Cortex of kidney (tissue), 1 donor: ENCODE measurements at regions not wholly inside any gene's neighbourhood (a gene's known extent, or its start where the extent isn't known, plus 50 kb on each side); places are given as distances from the start of the nearest gene placed in this dataset.

Experiments used
- DNase-seq: peaks from one replicate; lab custom pipeline; 2025; lab: John Stamatoyannopoulos, UW

DNA sequence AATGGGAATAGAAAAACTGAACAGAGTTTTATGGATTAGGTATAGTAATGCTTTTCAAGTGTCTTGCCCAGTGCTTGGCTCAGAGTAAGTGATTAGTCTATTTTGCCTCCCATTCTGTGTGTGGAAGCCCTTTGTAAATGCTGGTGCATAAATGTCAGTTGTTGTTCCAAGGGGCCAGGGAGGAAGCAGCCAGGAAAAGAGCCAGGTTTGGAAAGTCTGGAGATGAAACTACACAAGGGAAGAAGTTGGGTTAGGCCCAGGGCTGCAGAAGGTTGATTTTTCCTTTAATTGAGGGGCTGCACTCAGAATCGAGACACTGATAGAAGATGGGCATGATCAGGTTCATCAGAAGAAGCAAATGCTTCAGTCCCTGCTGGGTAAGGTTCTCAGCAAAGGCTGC lies 484.0 kb downstream of the OLFM4 start:
- no peak for DNase-seq

DNA sequence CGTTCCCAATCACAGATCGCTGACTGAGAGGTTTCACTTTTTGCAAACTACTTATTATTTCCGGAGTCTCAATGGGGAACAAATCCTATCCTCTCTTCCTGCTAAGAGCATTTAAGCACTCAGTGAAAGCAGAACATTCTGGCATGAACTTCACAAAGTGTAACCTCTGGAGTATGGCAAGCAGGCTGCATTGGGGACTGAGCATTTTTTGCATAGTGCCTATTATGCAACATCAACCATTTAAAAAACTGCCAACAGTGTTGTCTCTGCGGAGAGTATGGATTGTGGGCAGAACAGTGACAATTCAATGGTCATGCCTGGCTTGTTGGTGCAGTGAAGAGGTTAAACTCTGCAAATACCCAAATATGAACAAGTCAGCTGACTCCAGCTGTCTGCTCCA lies 484.6 kb downstream of the OLFM4 start:
- no peak for DNase-seq

DNA sequence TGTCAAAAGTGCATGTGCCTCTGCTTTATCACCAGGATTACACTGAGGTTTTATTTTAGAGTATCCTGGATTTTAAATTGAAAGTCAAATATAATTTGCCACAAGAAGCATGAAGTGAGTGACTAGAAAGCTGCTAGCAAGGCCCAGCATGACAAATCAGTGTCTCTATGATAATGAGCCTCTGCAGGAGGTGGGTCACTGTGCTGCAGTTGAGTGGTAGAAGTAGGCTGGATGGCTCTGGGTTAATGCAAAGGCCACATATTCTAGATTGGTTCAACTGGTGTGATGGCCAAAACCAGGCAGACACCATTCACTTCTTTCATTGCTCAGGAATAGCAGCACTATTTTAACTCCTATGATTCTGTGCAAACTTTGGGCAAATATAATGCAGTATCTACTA lies 491.5 kb downstream of the OLFM4 start:
- DNase-seq, result no peak

DNA sequence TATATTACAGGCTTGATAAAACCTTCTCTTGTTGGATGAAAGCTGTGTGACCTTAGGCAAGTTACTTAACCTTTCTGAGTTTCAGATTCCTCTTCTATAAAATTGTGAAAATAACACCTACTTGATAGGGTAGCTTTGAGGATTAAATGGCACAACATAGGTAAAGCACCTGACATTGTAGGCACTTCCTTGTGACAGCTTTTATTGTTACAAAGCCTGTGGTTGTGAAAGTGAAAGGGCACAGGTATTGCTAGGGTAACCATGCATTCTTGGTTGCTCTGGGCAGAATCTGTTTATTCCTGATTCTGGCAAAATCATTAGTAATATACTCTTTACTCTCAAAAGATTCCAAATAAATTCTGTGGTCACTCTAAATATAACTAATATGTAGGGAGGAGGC lies 493.4 kb downstream of the OLFM4 start:
- DNase-seq, result no peak

DNA sequence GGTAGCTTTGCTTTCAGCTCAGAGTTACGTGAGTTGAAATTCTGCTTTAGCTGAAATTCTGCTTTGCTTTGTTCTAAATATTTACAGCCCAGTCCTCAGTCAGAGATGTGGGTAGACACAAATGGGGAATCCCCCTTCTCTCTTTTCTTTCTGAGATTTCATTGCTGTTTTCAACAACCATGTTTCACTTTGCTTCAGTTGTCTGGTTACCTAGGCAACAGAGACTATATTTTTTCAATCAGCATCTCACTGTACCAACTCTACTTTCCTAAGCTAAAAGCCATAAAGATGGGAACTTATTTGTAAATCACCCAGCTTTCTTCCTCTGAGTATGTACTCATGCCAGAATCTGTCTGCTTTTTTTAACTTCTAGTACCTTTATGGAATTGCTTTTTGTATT lies 509.0 kb downstream of the OLFM4 start:
- no peak for DNase-seq

DNA sequence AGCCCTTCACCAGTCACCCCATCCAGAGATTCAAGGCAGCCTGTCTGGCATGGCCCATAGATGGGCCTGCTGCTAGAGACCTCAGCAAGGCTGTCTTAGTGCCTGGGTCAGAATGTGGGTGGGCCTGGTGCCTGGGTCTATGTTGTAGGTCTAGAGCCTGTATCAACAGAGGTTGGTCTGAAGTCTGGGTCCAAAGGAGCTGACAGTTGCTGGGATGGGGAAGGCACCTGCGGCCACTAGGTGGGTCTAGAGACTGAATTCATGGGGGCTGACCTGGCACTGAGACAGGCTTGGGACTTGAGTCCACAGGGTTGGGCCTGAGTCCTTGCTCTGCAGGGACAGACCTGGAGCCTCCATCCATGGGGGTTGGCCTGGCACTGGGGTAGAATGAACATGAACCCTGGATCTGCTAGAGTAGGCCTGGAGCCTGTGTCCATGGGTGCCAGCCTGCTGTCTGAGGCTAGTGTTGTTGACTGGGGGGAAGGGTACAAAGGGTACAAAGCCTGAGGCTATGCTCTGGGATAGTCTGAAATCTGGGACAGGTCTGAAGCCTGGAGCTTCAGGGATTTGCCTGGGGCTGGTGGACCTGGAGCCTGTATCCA lies 516.8 kb downstream of the OLFM4 start:
- DNase-seq, result no peak

DNA sequence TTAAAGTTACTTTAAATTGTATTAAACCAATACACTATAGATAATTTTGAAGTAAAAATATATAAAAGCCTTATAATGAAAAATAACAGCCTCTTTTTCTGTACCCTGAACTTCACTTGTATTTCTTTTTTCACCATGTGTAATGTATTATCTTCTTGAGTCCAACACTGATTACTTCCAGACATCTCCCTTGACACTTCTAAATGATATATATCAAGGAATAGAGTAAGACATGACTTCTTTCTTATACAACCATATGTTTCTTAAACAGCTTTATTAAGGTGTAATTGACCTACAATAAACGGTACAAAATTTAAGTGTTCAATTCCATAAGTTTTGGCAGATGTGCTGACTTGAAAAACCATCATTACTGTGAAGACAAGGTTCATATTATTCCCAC lies 531.9 kb downstream of the OLFM4 start:
- DNase-seq, result no peak

DNA sequence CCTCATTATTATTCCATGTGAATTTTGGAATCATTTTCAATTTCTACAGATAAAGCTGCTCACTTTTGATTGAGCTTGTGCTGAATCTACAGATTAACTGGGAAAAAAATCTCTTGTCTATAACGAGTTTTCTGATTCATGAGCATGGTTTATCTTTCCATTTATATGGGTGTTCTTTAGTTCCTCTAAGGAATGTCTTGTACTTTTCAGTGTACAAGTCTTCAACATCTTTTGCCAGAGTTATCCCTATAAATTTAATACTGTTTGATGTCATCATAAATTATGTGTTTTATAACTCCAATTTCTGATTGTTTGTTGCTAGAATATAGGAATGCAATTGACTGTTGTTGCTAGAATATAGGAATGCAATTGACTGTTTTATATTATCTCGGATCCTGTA lies 533.8 kb downstream of the OLFM4 start:
- no peak for DNase-seq

DNA sequence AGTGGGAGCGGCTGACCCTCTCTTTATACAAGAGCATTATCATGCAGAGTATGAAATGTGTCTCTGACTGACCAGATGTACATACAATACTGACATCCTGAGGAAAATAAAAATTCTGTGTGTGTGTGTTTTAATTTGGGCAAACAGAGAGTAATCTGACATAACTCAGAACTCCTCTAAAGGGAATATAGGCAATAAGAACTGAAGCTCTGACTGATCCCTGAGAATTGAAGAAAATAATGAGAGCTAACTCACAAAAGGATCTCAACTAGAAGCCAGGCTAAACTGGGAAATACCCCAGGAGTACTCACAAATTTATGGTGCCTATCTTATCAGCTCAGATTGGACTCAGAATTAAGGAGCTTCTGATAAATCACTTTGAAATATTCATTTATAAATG lies 539.9 kb downstream of the OLFM4 start:
- no peak for DNase-seq

DNA sequence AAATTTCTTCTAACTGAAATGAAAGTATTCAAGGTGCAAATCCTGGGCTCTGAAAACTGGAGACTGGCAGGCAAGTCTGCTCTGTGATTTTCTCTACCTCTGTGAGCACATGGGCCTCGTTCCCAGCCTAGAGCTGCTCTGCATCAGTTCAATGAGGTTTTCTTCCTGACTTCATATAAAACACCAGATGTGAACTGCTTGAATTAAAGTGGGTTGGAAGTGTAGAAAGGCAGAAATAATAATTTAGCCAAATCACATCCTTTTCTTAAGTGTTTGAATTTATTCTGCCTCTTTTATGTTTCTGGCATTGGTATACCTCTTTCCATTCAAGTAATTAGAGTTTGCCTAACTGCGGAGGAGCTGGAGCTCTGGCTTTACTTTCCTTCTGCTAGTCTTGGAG lies 540.8 kb downstream of the OLFM4 start:
- no peak for DNase-seq

DNA sequence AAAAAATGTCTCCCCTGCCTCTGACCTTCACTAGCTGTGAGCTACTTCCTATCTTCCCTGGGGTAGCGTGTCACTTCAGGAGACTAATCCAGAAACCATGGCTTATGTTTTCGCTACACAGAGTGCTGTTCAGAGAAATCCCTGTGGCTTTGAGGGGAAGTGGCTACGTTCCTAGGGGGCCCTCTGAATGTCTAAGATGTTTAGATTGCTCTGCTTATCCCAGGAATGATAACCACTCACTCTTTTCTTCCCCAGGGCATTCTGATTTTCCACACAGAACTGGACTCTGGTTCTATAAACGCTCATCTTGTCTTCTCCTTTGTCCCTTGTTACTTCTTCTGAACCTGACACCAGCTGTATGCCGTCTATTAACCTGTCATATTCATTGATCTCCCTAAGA lies 572.5 kb downstream of the OLFM4 start:
- DNase-seq, result no peak

DNA sequence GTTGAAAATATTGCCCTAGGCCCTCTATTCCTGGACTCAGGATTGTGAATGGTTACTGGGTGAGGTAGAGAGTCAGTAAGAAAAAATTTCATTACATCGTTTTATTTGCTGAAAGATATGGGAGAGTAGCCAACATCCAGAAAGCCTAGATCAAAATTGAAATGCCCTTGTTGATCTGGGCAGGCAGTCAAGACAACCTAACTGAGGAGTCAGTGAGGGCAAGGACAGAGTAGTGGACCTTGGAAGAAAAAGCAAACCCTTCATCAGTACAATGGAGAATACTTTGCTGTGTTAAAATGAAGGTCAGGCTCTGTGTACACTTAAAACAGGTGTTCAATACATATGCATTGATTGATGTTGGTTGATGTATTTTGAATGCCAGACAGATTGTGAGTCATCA lies 576.7 kb downstream of the OLFM4 start:
- DNase-seq, result no peak

DNA sequence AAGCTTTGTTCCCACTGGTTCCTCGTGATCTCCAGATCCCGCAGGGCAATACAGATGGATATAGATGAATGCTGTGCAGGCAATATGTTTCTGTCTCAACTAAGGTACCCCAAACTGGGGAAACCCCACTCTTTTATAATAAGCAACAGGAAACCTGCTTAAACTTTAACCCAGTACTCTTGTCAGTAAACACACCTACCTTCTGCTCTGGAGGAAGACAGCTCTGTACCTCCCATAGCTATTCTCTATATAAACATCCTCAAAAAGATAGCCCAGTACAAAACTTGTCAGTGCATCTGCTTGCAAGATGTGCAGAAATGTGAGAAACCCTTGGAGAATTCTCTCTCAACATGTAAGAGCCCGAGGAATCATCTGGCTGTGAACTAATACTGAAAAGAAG lies 583.6 kb downstream of the OLFM4 start:
- no peak for DNase-seq

DNA sequence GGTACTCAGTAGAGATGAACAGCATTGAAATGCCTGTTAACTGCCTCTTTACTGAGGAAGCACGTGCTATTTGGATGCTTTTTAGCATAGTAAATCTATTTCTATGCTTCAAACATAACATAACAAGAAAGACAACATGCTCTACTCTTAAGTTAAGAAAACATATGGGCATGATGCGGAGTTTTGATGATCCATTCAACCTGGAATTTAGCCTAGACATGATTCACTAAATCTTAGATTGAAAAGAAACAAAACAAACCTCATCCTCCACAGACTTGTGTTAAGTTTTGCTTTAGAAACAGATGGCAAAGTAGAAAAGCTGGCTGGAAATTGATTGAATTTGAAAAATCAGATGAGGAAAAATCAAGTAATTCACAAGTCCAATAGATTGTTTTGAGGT lies 593.8 kb downstream of the OLFM4 start:
- no peak for DNase-seq

DNA sequence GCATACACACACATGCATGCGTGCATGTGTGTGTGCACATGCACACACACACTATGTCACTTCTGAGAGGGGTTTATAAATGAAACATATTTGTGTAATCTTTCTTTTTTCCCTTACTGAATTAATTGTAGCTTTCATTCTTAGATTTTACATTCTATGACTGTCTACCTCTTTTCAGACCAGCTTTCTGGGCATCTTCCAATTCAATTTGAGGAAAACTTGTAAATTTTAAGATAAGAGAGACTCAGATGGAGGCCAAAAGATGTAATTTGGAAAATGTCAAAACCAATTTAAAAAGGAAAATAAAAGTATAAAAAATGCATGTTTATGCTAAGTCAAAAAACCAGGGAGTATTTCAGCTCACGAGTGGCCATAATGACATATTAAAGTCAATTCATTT lies 594.5 kb downstream of the OLFM4 start:
- DNase-seq, result no peak

DNA sequence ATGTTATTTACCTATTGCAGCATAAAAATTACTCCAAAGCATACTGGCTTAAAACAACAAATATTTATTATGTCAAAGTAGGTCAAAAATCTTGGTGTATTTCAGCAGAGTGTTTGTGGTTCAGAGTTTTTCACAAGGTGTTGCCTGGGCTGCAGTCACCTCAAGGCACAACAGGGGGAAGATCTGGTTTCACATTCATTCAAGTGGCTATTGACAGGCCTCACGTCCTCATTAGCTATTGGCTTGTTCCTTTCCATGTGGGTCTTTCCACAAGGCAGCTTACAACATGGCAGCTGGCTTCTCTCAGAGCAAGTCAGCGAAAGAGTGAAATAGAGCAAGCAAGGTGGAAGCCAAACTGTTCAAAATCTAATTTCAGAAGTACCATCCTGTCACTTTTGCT lies 602.9 kb downstream of the OLFM4 start:
- DNase-seq, result no peak

DNA sequence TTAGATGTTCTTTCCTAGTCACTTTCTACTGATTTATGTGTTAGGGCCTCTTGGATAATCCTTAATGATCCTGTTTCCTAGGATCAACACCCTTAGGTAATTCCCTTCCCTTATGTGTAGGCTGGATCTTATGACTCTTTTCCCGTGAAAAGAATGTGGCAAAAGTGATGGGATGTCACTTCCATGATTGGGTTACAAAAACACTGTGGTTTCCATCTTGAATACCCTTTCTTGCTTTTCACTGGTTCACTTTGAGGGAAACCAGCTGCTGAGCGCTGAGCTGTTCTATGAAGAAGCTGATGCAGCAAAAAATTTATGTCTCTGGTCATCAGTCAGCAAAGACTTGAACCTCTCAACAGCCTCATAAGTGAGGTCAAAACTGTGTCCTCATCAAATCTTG lies 609.4 kb downstream of the OLFM4 start:
- DNase-seq, result no peak

DNA sequence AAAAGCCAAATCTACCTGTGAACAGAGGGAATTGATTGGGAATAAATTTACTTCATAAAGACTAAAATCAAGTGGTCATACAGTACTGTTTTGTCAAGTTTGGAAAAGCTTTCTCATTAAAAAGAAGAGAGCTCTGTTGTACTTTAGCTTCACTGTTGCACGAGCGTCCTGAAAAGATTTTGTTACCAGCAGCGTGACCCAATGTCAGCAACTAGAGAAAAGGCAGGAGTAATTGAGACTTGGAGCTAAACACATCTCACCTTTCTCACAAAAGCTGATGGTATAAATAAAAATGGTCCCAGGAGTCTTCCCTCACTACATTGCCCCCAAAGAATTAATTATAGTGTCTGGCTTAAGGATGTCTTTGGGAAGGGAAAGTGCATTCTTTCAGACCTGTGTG lies 613.7 kb downstream of the OLFM4 start:
- DNase-seq, result no peak

DNA sequence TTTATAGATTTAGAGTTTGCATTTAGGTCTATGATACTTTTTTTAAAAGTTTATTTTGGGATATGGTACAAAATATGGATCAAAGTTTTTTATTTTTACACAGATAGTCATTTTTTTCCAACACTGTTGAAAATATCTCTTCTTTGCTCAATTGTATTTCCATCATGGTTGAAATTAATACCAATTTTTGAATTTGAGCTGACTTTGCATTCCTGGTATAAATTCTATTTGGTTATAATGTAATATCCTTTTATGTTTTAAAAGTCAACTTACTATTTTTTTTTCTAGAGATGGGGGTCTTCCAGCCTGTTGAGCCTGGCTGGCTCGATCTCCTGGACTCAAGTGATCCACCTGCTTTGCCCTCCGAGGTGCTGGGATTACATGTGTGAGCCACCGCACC lies 620.1 kb downstream of the OLFM4 start:
- DNase-seq, result no peak

DNA sequence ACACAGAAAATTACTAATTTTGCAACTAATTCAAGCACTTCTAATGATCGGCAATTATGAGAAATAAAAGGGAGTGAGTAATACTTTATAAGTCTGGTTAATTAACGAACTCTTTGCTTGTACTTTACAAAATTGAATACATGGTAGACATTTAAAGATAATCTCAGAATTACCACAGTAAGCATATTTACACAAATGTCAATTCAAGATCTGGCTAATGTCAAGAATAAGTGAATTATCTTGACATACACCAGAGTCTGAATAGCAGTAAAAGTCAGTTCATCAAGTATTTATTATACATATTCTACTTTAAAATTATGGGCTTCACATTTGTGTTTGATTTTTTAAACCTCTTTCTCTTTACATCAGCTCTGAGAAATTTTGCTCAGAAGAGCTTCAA lies 643.4 kb downstream of the OLFM4 start:
- no peak for DNase-seq

DNA sequence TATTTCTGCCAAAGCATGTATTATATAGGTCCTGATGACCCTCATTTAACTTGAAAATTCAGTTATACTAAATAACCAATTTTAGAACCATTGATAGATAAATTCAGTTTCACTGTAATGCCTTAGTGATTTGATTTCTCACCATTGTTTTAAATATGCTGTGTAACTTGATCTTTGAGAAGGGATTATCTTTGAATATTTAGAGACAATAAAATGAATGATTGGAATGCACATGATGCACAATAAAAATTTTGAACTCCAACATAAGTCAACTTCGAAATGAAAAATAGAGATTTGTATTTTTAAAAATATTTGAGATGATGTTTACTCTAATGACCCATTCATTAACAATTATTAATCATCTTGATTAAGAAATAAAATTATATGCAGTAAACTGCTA lies 654.5 kb downstream of the OLFM4 start:
- DNase-seq, result no peak

DNA sequence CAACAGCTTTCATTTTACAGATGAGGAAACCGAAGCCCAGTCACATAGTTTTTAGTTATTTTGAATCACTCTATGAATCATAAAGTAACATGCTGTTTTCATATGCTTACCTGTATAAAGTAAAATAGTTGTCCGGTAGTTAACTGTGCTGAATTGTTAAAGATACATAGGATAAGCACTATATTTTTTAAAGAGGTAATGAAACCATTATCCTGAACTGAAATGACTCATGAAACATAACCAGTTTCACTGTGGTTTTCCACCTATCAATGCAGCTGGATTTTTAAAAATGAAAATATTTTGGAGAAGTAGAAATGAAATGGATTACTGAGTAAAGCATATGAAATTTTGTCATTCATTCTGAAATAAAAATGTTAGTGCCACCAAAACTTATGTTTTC lies 655.0 kb downstream of the OLFM4 start:
- DNase-seq, result no peak

DNA sequence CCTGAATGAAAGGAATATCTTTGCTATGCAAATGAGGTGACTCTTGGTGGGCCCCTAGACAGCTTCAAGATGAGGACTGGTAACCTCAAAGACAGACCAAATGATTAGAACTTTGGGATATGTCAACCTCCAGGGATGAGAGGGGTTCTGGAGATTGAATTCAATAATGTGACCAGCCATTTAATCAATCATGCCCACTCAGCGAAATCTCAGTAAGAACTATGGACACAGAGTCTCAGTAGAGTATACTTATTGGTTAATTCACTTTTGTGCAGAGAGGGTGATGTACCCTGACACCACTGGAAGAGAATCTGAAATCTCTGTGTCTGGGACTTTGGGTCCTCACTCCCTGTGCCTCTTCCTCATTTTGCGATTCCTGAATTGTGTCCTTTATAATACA lies 662.8 kb downstream of the OLFM4 start:
- no peak for DNase-seq

DNA sequence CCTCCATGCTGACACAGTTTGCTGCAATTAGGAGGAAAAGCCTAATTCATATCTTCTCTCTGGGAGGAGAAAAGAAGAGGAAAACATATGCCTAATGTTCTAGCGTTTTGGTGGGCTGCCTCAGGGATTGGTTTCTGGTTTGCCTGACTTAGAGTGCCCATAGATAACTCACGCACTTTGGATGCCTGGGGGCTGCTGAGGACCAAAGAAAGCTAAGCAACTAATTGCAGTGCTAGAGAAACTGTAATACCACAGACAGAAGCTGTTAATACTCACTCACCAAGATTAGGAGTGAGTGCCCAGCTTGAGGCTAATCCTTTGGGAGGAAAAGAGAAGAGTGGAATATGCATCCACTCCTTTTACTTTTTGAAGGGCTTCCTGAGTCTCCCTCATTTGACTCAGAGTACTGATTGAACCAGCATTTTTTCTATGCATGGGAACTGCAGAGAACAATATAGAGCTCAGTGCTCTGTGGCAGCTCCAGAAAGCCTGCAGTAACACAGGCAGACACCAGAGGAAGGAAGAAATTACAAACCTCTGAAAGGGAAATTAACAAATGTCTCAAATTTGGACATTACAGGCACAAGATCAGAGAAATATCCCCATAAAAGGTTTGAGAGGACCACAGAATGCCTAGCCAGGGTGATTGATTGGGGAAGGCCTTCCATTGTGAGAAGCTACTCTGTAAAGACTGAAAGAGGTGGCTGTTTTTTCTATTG lies 666.4 kb downstream of the OLFM4 start:
- no peak for DNase-seq
